B cell (primary cell): ENCODE measurements at regions not wholly inside any gene's neighbourhood (a gene's known extent, or its start where the extent isn't known, plus 50 kb on each side); places are given as distances from the start of the nearest gene placed in this dataset.

Experiments
- ATAC-seq: fragments of 200-7000 bp; cut with Tn5 transposase; one replicate; pipeline ENCODE4 v1.10.0; 2021; ENCODE audit warnings: low read depth, mild to moderate bottlenecking, moderate number of reproducible peaks, moderate library complexity
- CTCF ChIA-PET: fragments of 350-600 bp; sonication (Branson Sonifier 250); formaldehyde crosslinking; loops from one replicate; lab custom pipeline; 2021; ENCODE audit warnings: antibody characterized with exemption, inconsistent platforms; lab: Charles Lee
- POLR2A ChIA-PET: fragments of 350-600 bp; sonication (Branson Sonifier 250); formaldehyde crosslinking; loops from one replicate; lab custom pipeline; 2021; ENCODE audit warnings: antibody characterized with exemption; lab: Charles Lee
- DNase-seq: peaks from one replicate; pipeline ENCODE4 v3.0.0; 2013
- H2AFZ ChIP-seq: 2 replicates; pipeline ENCODE4 v1.6.1; 2012; ENCODE audit warnings: mild to moderate bottlenecking, low read depth, low read length; ENCODE audit not compliant: insufficient read depth, poor library complexity, severe bottlenecking
- H3K27ac ChIP-seq, 2 donors: 1 replicate in 1 of 2; 2 replicates in 1 of 2; pipeline ENCODE4 v1.5.1; 2012 to 2013; ENCODE audit warnings: low read length in 2 of 2, mild to moderate bottlenecking in 2 of 2, moderate library complexity in 1 of 2
- H3K27me3 ChIP-seq, 4 experiments: fragments of 200-600 bp in 1 of 4; sonication (generic) in 1 of 4; replicated peaks in 1 of 4; 1 replicate in 2 of 4; 2 replicates in 2 of 4; pipeline versions ENCODE4 v1.6.1 to v1.7.0; 2013 to 2016; ENCODE audit warnings: low read length in 3 of 4, mild to moderate bottlenecking in 2 of 4, mixed read lengths in 1 of 4, moderate library complexity in 1 of 4; ENCODE audit not compliant: insufficient read depth in 4 of 4, control insufficient read depth in 3 of 4; ENCODE audit errors: control extremely low read depth in 1 of 4
- H3K36me3 ChIP-seq, 2 experiments: replicated peaks in 1 of 2; 1 replicate in 1 of 2; 2 replicates in 1 of 2; pipeline versions ENCODE4 v1.6.1 to v1.7.1; 2013; ENCODE audit warnings: low read length in 1 of 2; ENCODE audit not compliant: insufficient read depth in 2 of 2, control insufficient read depth in 1 of 2; ENCODE audit errors: control extremely low read depth in 1 of 2, extremely low read depth in 1 of 2
- H3K4me1 ChIP-seq, 2 donors: fragments of 200-600 bp in 1 of 2; sonication (generic) in 1 of 2; 1 replicate in 1 of 2; 2 replicates in 1 of 2; pipeline versions ENCODE4 v1.5.1 to v1.6.1; 2013 to 2017; ENCODE audit warnings: low read length in 2 of 2; ENCODE audit not compliant: control insufficient read depth in 2 of 2, insufficient read depth in 2 of 2
- H3K4me2 ChIP-seq: replicated peaks from 2 replicates; pipeline ENCODE3; 2012; ENCODE audit warnings: mild to moderate bottlenecking, low read depth, low read length; ENCODE audit not compliant: poor library complexity, severe bottlenecking
- H3K4me3 ChIP-seq, 5 experiments: fragments of 200-600 bp in 1 of 5; sonication (generic) in 1 of 5; 1 replicate in 3 of 5; 2 replicates in 2 of 5; pipeline versions ENCODE4 v1.5.1 to v1.7.0; 2011 to 2016; ENCODE audit warnings: low read length in 4 of 5, mild to moderate bottlenecking in 4 of 5, low read depth in 2 of 5, control low read depth in 1 of 5, moderate library complexity in 1 of 5; ENCODE audit not compliant: insufficient read depth in 1 of 5; ENCODE audit errors: control extremely low read depth in 1 of 5, extremely low read depth in 1 of 5
- H3K79me2 ChIP-seq: fragments of 200-600 bp; sonication (generic); one replicate; pipeline ENCODE4 v1.6.0; 2016; ENCODE audit warnings: low read length; ENCODE audit not compliant: control insufficient read depth, insufficient read depth
- H3K9ac ChIP-seq: fragments of 200-600 bp; sonication (generic); 2 replicates; pipeline ENCODE4 v1.6.1; 2017; ENCODE audit warnings: mild to moderate bottlenecking, low read length, moderate library complexity
- H3K9me3 ChIP-seq, 3 donors: one replicate each; pipeline versions ENCODE4 v1.6.1 to v1.7.1; 2013; ENCODE audit warnings: low read length in 2 of 3; ENCODE audit not compliant: control insufficient read depth in 2 of 3, insufficient read depth in 1 of 3; ENCODE audit errors: control extremely low read depth in 1 of 3
- H4K20me1 ChIP-seq: 2 replicates; pipeline ENCODE4 v1.6.0; 2012; ENCODE audit warnings: mild to moderate bottlenecking, low read length; ENCODE audit not compliant: insufficient read depth, control insufficient read depth, poor library complexity, severe bottlenecking
- H3K27ac Mint-ChIP-seq: one replicate; pipeline ENCODE4 v1.8.0; 2021; ENCODE audit warnings: mixed read lengths
- H3K27me3 Mint-ChIP-seq: one replicate; pipeline ENCODE4 v1.8.0; 2021; ENCODE audit warnings: mixed read lengths
- H3K4me1 Mint-ChIP-seq: one replicate; pipeline ENCODE4 v1.8.0; 2021; ENCODE audit warnings: mixed read lengths
- H3K4me3 Mint-ChIP-seq: one replicate; pipeline ENCODE4 v1.8.0; 2021; ENCODE audit warnings: mixed read lengths
- H3K9me3 Mint-ChIP-seq: one replicate; pipeline ENCODE4 v1.8.0; 2022; ENCODE audit warnings: mixed read lengths; ENCODE audit not compliant: insufficient read depth
- CTCF ChIP-seq: fragments of 200-600 bp; IDR thresholded peaks from one replicate; pipeline ENCODE4 v1.8.0; 2022; ENCODE audit warnings: antibody characterized with exemption, mild to moderate bottlenecking
- EZH2 ChIP-seq: IDR thresholded peaks from 2 replicates; pipeline ENCODE4 v1.6.1; 2012; ENCODE audit warnings: borderline replicate concordance, low read depth, mild to moderate bottlenecking, moderate library complexity, low read length; ENCODE audit not compliant: insufficient read depth, poor library complexity, severe bottlenecking
- WGBS: methylation state at CpG from one replicate; pipeline ENCODE4 v1.1.5; 2013; ENCODE audit warnings: missing lambda C conversion rate; ENCODE audit not compliant: insufficient coverage; 5-methylcytosine and 5-hydroxymethylcytosine counted together
- intact Hi-C: fragments of 100-400 bp; cut with micrococcal nuclease; formaldehyde crosslinking; loops from one replicate; pipeline ENCODE4 v1.10.0; 2022

DNA sequence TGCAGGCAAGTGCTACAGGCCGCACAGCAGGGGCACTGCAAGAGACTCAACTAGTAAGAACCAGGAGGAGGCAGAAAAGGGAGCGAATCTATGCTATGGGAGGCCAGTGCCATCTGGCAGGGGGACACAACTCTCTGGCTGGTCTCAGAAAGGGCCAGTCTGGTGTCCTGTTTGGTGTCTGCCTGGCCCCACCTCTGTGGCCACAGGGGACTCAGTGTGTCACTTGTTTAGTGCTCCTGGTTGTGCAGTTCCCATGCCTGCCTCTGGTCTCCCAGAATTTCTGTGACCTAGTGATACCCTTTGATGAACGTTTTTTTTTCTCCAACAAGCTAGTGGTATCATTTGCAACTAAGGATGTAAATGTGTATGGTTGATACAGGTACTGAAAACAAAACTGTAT lies 59.2 kb upstream of the JCAD start:
- Histone ChIP-seq H3K9me3 (no peaks in the 10 kb centered on the region), H3K27ac (no peak overlapping the region), H3K9ac (no peak overlapping the region), H3K79me2 (no peaks in the 10 kb centered on the region), H3K4me1 (no peaks in the 10 kb centered on the region), H3K27me3 (peaks cover 0 to 2% (median 0%) of the 10 kb centered on the region in 4 experiments), H4K20me1 (no peaks in the 10 kb centered on the region), H3K4me2 (no peak overlapping the region), H3K36me3 (no peaks in the 10 kb centered on the region), H2AFZ (no peak overlapping the region), H3K4me3 (no peak overlapping the region)
- Mint-ChIP-seq H3K27ac (no peak overlapping the region), H3K27me3 (peaks cover 1% of the 10 kb centered on the region), H3K4me3 (no peak overlapping the region), H3K9me3 (no peaks in the 10 kb centered on the region), H3K4me1 (no peaks in the 10 kb centered on the region)
- WGBS, result 88% methylated on average over 2 of the region's 3 CpGs
- POLR2A ChIA-PET, result no interaction called here
- intact Hi-C loops, result no loop called here
- DNase-seq (no peak), ATAC-seq (no peak)
- TF ChIP-seq CTCF (no peak), EZH2 (no peak)
- CTCF ChIA-PET, result no interaction called here

DNA sequence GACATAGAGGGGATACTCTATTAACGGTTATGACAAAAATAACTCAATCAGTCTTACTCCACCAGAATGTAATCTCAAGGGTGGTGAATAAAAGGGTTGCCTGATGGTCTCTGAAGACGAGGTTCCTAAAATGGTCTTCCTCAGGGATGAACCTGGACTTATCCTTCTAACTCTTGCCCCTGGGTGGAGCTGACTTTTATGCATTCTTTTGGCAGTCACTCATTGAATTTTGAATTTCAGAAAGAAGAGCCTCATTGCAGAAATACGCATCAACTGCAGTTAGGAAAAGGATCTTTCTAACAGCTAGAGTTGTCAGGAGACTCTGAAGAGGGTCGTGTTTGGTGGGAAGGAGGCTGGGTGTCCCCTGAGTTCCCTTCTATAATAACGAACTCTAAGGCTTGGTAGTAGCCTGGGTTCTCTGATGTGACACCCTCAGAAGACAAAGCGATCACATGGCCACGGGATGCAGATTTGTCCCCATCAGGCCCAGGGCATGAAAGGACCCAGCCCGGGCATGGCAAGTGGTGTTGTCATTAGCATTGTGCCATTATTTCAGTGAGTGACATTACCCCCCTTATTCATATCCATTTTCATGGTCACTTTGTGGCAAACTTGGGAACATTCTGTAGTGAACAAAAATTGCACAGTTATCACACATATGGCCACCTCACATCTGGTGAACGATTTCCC lies 58.6 kb upstream of the JCAD start:
- ChIA-PET POLR2A (no interaction called here), CTCF (no interaction called here)
- Mint-ChIP-seq H3K27ac (no peak overlapping the region), H3K4me1 (no peaks in the 10 kb centered on the region), H3K4me3 (no peak overlapping the region), H3K9me3 (no peaks in the 10 kb centered on the region), H3K27me3 (peaks cover 3% of the 10 kb centered on the region)
- Histone ChIP-seq H2AFZ (no peak overlapping the region), H3K79me2 (no peaks in the 10 kb centered on the region), H3K9ac (no peak overlapping the region), H3K4me3 (no peak overlapping the region), H3K27me3 (peaks cover 0 to 2% (median 0%) of the 10 kb centered on the region in 4 experiments), H3K9me3 (no peaks in the 10 kb centered on the region), H3K4me1 (no peaks in the 10 kb centered on the region), H3K27ac (no peak overlapping the region), H3K4me2 (no peak overlapping the region), H4K20me1 (no peaks in the 10 kb centered on the region), H3K36me3 (no peaks in the 10 kb centered on the region)
- TF ChIP-seq EZH2, result no peak
- TF ChIP-seq CTCF, result no peak
- WGBS, result 84% methylated on average over 4 of the region's 9 CpGs
- ATAC-seq, result no peak
- no peak for DNase-seq
- intact Hi-C loops, result no loop called here
